ENCODE measurements at regions not wholly inside any gene's neighbourhood (a gene's known extent, or its start where the extent isn't known, plus 50 kb on each side); places are given as distances from the start of the nearest gene placed in this dataset.

- Histone ChIP-seq H2BK20ac (ENCODE audit: low read depth, low read length) (no peak overlapping the region), H4K8ac (ENCODE audit: low read depth in 2 of 2, low read length in 2 of 2) (no peak overlapping the region), H3K4ac (ENCODE audit: low read depth, low read length) (no peak overlapping the region), H3K4me2 (ENCODE audit: low read depth, low read length) (no peak overlapping the region), H2AK5ac (ENCODE audit: low read depth, low read length) (no peak overlapping the region), H2AK9ac (replicated peaks; ENCODE audit: low read depth, low read length, poor library complexity) (no peak overlapping the region), H3K79me1 (ENCODE audit: low read depth in 1 of 2, low read length in 2 of 2) (no peaks in the 10 kb centered on the region), H3K23ac (ENCODE audit: low read depth, low read length) (no peak overlapping the region), H3K27ac (ENCODE audit: insufficient read depth, low read length) (no peak overlapping the region), H3K14ac (replicated peaks; ENCODE audit: low read depth, low read length) (no peak overlapping the region), H3K18ac (ENCODE audit: low read depth, low read length) (no peak overlapping the region), H2BK15ac (ENCODE audit: low read depth, low read length) (no peak overlapping the region), H3K27me3 (ENCODE audit: control insufficient read depth, insufficient read depth, low read length) (no peaks in the 10 kb centered on the region), H3K56ac (ENCODE audit: extremely low read depth, insufficient read depth, low read length) (no peak overlapping the region), H4K91ac (ENCODE audit: insufficient read depth, low read depth, low read length) (no peak overlapping the region), H3K36me3 (ENCODE audit: control insufficient read depth, insufficient read depth, low read length) (no peaks in the 10 kb centered on the region), H2AFZ (replicated peaks; ENCODE audit: low read length, poor library complexity) (no peak overlapping the region), H3K9ac (ENCODE audit: low read depth, low read length) (no peak overlapping the region), H2BK5ac (ENCODE audit: low read depth, low read length, poor library complexity, severe bottlenecking) (no peak overlapping the region), H4K5ac (ENCODE audit: low read depth, low read length) (no peak overlapping the region), H3K9me3 (ENCODE audit: control insufficient read depth, insufficient read depth, low read length) (no peaks in the 10 kb centered on the region), H3K4me3 (ENCODE audit: insufficient read depth, low read depth, low read length) (no peak overlapping the region), H4K20me1 (ENCODE audit: insufficient read depth, low read length) (no peaks in the 10 kb centered on the region), H3K4me1 (ENCODE audit: control insufficient read depth, insufficient read depth, low read length) (no peaks in the 10 kb centered on the region), H2BK120ac (ENCODE audit: low read depth, low read length) (no peak overlapping the region), H3K9me1 (ENCODE audit: insufficient read depth, low read length) (no peaks in the 10 kb centered on the region)
- in situ Hi-C loops (cut with MboI; ENCODE audit: low sequenced_read_pairs) = no loop called here
- ATAC-seq (ENCODE audit: low read depth) (no peak), DNase-seq (no peak)
- dilution Hi-C loops (cut with HindIII; ENCODE audit: low sequenced_read_pairs, unreplicated experiment) = no loop called here
- intact Hi-C loops (cut with micrococcal nuclease) = no loop called here
- ChIA-PET CTCF (no interaction called here), POLR2A (ENCODE audit: unreplicated experiment) (no interaction called here)
- no TSS peak for BruUV-seq (replicated peaks)
- TF ChIP-seq MAFK (IDR thresholded peaks at IDR 0.05; ENCODE audit: low read depth, low read length) = no peak
- no peak for TF ChIP-seq CHD1 (IDR thresholded peaks at IDR 0.05; ENCODE audit: low read depth, low read length)
- TF ChIP-seq POLR2A (IDR thresholded peaks at IDR 0.05; ENCODE audit: low read depth, low read length) = no peak
- TF ChIP-seq CTCF (conservative IDR thresholded peaks at IDR 0.05; ENCODE audit: low read depth, low read length) = no peak
- TF ChIP-seq RFX5 (IDR thresholded peaks at IDR 0.05; ENCODE audit: low read depth, low read length) = no peak
- TF ChIP-seq BHLHE40 (IDR thresholded peaks at IDR 0.05; ENCODE audit: low read depth, low read length) = no peak
- no peak for TF ChIP-seq FOS (IDR thresholded peaks at IDR 0.05; ENCODE audit: low read depth, low read length)
- no peak for TF ChIP-seq CEBPB (IDR thresholded peaks at IDR 0.05; ENCODE audit: low read depth, low read length)
- no peak for TF ChIP-seq MAZ (IDR thresholded peaks at IDR 0.05; ENCODE audit: borderline replicate concordance, low read depth, low read length)
- TF ChIP-seq NFE2L2 (IDR thresholded peaks at IDR 0.05; ENCODE audit: low read depth, low read length) = no peak
- no peak for TF ChIP-seq SMC3 (IDR thresholded peaks at IDR 0.05; ENCODE audit: low read depth, low read length)
Observed at GRCh38 chr1:191163621-191164020, 686.0 kb upstream of the BRINP3 start.

Data from IMR-90 (cell line).